ENCODE measurements at regions not wholly inside any gene's neighbourhood (a gene's known extent, or its start where the extent isn't known, plus 50 kb on each side); places are given as distances from the start of the nearest gene placed in this dataset.
"Not testable (repeated sequence)": the region's sequence is repeated elsewhere in the genome, so short reads cannot be mapped to it uniquely, and the experiment has no call there.

GRCh38 chr11:95413021-95413420, 182.0 kb upstream of the SESN3 start:
- no peaks in the 10 kb centered on the region for H3K36me3 ChIP-seq (ENCODE audit: insufficient read depth)
- no peaks in the 10 kb centered on the region for H3K4me1 ChIP-seq (ENCODE audit: low read depth, poor library complexity, severe bottlenecking)
- no peaks in the 10 kb centered on the region for H3K27me3 ChIP-seq (ENCODE audit: insufficient read depth, low read depth)
- H3K79me2 ChIP-seq (ENCODE audit: insufficient read depth, low read depth): no peaks in the 10 kb centered on the region
- no peak overlapping the region for H3K4me3 ChIP-seq (IDR thresholded peaks at IDR 0.05; ENCODE audit: insufficient read depth, low read depth, low read length)
- TF ChIP-seq CTCF (conservative IDR thresholded peaks at IDR 0.05; ENCODE audit: low read depth, low read length): no peak
- no peak overlapping the region for H3K4me2 ChIP-seq
- no peaks in the 10 kb centered on the region for H4K20me1 ChIP-seq (ENCODE audit: insufficient read depth)
- no peak overlapping the region for H3K27ac ChIP-seq
- H2AFZ ChIP-seq (ENCODE audit: low read depth): no peak overlapping the region
- H3K9ac ChIP-seq: no peak overlapping the region

DNA sequence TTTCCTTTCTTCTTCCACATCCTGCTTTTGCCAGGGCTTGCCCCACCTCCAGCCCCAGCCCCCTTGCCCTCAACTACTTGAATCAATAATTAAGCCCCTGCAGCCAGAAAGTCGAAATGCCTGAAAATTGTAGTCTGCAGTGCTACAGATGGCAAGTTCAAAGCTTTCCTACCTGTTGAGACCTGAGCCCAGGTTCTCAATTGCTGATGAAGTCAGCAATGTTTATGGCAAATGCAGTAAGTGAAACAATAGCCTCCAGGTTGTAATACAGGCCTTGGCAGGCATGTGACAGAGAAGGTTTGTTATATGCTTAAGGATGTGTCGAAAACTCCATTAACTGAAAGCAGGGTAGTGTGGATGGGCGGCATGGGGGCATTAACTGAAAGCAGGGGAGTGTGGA, 181.1 kb upstream of the SESN3 start:
- TF ChIP-seq CTCF (conservative IDR thresholded peaks at IDR 0.05; ENCODE audit: low read depth, low read length): no peak
- H3K9ac ChIP-seq: no peak overlapping the region
- no peaks in the 10 kb centered on the region for H3K79me2 ChIP-seq (ENCODE audit: insufficient read depth, low read depth)
- no peaks in the 10 kb centered on the region for H3K27me3 ChIP-seq (ENCODE audit: insufficient read depth, low read depth)
- no peak overlapping the region for H2AFZ ChIP-seq (ENCODE audit: low read depth)
- H3K4me3 ChIP-seq (IDR thresholded peaks at IDR 0.05; ENCODE audit: insufficient read depth, low read depth, low read length): no peak overlapping the region
- no peak overlapping the region for H3K4me2 ChIP-seq
- H3K27ac ChIP-seq: no peak overlapping the region
- no peaks in the 10 kb centered on the region for H3K4me1 ChIP-seq (ENCODE audit: low read depth, poor library complexity, severe bottlenecking)
- H4K20me1 ChIP-seq (ENCODE audit: insufficient read depth): no peaks in the 10 kb centered on the region
- no peaks in the 10 kb centered on the region for H3K36me3 ChIP-seq (ENCODE audit: insufficient read depth)

DNA sequence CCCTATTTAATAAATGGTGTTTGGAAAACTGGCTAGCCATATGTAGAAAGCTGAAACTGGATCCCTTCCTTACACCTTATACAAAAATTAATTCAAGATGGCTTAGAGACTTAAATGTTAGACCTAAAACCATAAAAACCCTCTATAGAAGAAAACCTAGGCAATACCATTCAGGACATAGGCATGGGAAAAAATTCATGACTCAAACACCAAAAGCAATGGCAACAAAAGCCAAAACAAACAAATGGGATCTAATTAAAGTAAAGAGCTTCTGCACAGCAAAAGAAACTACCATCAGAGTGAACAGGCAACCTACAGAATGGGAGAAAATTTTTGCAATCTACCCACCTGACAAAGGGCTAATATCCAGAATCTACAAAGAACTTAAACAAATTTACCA, 179.7 kb upstream of the SESN3 start:
- H3K79me2 ChIP-seq (ENCODE audit: insufficient read depth, low read depth); H3K4me1 ChIP-seq (ENCODE audit: low read depth, poor library complexity, severe bottlenecking); H3K4me3 ChIP-seq (IDR thresholded peaks at IDR 0.05; ENCODE audit: insufficient read depth, low read depth, low read length); H3K27ac ChIP-seq; H3K4me2 ChIP-seq; H3K9ac ChIP-seq; H3K36me3 ChIP-seq (ENCODE audit: insufficient read depth); H3K27me3 ChIP-seq (ENCODE audit: insufficient read depth, low read depth); H2AFZ ChIP-seq (ENCODE audit: low read depth); H4K20me1 ChIP-seq (ENCODE audit: insufficient read depth): not testable (repeated sequence)

DNA sequence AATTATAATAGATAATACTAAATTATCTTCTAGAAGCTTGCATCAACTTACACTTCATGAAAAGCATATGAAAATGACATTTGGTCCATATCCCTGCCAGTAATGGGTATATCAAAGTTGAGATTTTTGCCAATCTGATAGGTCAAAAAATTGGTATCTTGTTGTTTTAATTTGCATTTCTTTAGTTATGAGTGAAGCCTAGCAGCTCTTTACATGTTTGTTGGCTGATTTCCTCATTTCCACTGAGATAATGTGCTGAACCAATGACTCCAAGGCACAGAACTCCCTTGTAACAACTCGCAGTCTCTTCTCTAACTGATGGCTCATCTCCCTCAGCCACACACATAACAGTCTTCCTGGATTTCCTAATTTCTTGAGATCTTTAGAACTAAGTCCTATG, 175.3 kb upstream of the SESN3 start:
- no peaks in the 10 kb centered on the region for H3K36me3 ChIP-seq (ENCODE audit: insufficient read depth)
- H3K27me3 ChIP-seq (ENCODE audit: insufficient read depth, low read depth): no peaks in the 10 kb centered on the region
- H3K9ac ChIP-seq: no peak overlapping the region
- no peak for TF ChIP-seq CTCF (conservative IDR thresholded peaks at IDR 0.05; ENCODE audit: low read depth, low read length)
- no peak overlapping the region for H3K4me2 ChIP-seq
- no peaks in the 10 kb centered on the region for H3K4me1 ChIP-seq (ENCODE audit: low read depth, poor library complexity, severe bottlenecking)
- no peaks in the 10 kb centered on the region for H3K79me2 ChIP-seq (ENCODE audit: insufficient read depth, low read depth)
- H4K20me1 ChIP-seq (ENCODE audit: insufficient read depth): no peaks in the 10 kb centered on the region
- no peak overlapping the region for H2AFZ ChIP-seq (ENCODE audit: low read depth)
- no peak overlapping the region for H3K4me3 ChIP-seq (IDR thresholded peaks at IDR 0.05; ENCODE audit: insufficient read depth, low read depth, low read length)
- H3K27ac ChIP-seq: no peak overlapping the region

- no peak for TF ChIP-seq CTCF (conservative IDR thresholded peaks at IDR 0.05; ENCODE audit: low read depth, low read length)
- H2AFZ ChIP-seq (ENCODE audit: low read depth): no peak overlapping the region
- no peak overlapping the region for H3K27ac ChIP-seq
- H3K36me3 ChIP-seq (ENCODE audit: insufficient read depth): no peaks in the 10 kb centered on the region
- no peak overlapping the region for H3K9ac ChIP-seq
- no peaks in the 10 kb centered on the region for H3K27me3 ChIP-seq (ENCODE audit: insufficient read depth, low read depth)
- no peak overlapping the region for H3K4me2 ChIP-seq
- no peaks in the 10 kb centered on the region for H3K79me2 ChIP-seq (ENCODE audit: insufficient read depth, low read depth)
- H3K4me1 ChIP-seq (ENCODE audit: low read depth, poor library complexity, severe bottlenecking): no peaks in the 10 kb centered on the region
- no peak overlapping the region for H3K4me3 ChIP-seq (IDR thresholded peaks at IDR 0.05; ENCODE audit: insufficient read depth, low read depth, low read length)
- no peaks in the 10 kb centered on the region for H4K20me1 ChIP-seq (ENCODE audit: insufficient read depth)
These were observed 173.4 kb upstream of the SESN3 start for GRCh38 chr11:95404370-95404769.
